Lung (tissue), 11 donors: ENCODE measurements at regions not wholly inside any gene's neighbourhood (a gene's known extent, or its start where the extent isn't known, plus 50 kb on each side); places are given as distances from the start of the nearest gene placed in this dataset.
A peak's percentile ranks its signal among the peaks of the same experiment; 100 is the strongest.

Experiments
- ATAC-seq: fragments of 200-7000 bp; cut with Tn5 transposase; one replicate; pipeline ENCODE4 v1.9.1; 2020; ENCODE audit warnings: moderate number of reproducible peaks; ENCODE audit not compliant: insufficient read depth, low FRiP score
- DNase-seq, 3 donors: peaks; one replicate each; pipeline ENCODE4 v3.0.0-alpha.2; 2013 to 2017
- H3K27ac ChIP-seq, 2 donors: one replicate each; pipeline ENCODE4 v1.5.1; 2013; ENCODE audit warnings: mild to moderate bottlenecking in 2 of 2, moderate library complexity in 2 of 2, control low read depth in 1 of 2, inconsistent platforms in 1 of 2, low read depth in 1 of 2, low read length in 1 of 2
- H3K27me3 ChIP-seq, 3 donors: one replicate each; pipeline ENCODE4 v1.5.1; 2013; ENCODE audit warnings: low read length in 2 of 3; ENCODE audit not compliant: control insufficient read depth in 3 of 3, insufficient read depth in 3 of 3
- H3K36me3 ChIP-seq, 4 donors: one replicate each; pipeline ENCODE4 v1.5.1; 2013; ENCODE audit warnings: low read length in 4 of 4, mild to moderate bottlenecking in 1 of 4, moderate library complexity in 1 of 4; ENCODE audit not compliant: control insufficient read depth in 4 of 4, insufficient read depth in 4 of 4
- H3K4me1 ChIP-seq, 5 donors: one replicate each; pipeline ENCODE4 v1.5.1; 2013; ENCODE audit warnings: low read length in 5 of 5, mild to moderate bottlenecking in 2 of 5, moderate library complexity in 1 of 5; ENCODE audit not compliant: control insufficient read depth in 5 of 5, insufficient read depth in 5 of 5
- H3K4me3 ChIP-seq: one replicate; pipeline ENCODE4 v1.5.1; 2013; ENCODE audit warnings: mild to moderate bottlenecking, control low read depth, moderate library complexity
- H3K9ac ChIP-seq, 2 donors: one replicate each; pipeline ENCODE4 v1.5.1; 2013; ENCODE audit warnings: low read length in 2 of 2, control low read depth in 1 of 2; ENCODE audit not compliant: insufficient read depth in 1 of 2
- H3K9me3 ChIP-seq, 4 donors: one replicate each; pipeline ENCODE4 v1.5.1; 2013; ENCODE audit warnings: low read length in 3 of 4, mild to moderate bottlenecking in 1 of 4, moderate library complexity in 1 of 4; ENCODE audit not compliant: control insufficient read depth in 4 of 4, insufficient read depth in 3 of 4
- WGBS, 2 donors: extraction: QIAGEN DNeasy Blood & Tissue Kit; methylation state at CpG; one replicate each; pipeline ENCODE4 v1.1.7; 2013; 5-methylcytosine and 5-hydroxymethylcytosine counted together
- TF ChIP-seq, protein P1 (sequence below): IDR thresholded peaks from 2 replicates; pipeline ENCODE4 v1.5.1; 2012; ENCODE audit warnings: mild to moderate bottlenecking; ENCODE audit errors: control extremely low read depth, extremely low read depth
- donor health status: control.
- donor health status: control.
- donor health status: Bipolar disorder and iron deficiency.
- donor health status: healthy.
- donor health status: DM: yes; HTN: yes; CAD: no.

DNA sequence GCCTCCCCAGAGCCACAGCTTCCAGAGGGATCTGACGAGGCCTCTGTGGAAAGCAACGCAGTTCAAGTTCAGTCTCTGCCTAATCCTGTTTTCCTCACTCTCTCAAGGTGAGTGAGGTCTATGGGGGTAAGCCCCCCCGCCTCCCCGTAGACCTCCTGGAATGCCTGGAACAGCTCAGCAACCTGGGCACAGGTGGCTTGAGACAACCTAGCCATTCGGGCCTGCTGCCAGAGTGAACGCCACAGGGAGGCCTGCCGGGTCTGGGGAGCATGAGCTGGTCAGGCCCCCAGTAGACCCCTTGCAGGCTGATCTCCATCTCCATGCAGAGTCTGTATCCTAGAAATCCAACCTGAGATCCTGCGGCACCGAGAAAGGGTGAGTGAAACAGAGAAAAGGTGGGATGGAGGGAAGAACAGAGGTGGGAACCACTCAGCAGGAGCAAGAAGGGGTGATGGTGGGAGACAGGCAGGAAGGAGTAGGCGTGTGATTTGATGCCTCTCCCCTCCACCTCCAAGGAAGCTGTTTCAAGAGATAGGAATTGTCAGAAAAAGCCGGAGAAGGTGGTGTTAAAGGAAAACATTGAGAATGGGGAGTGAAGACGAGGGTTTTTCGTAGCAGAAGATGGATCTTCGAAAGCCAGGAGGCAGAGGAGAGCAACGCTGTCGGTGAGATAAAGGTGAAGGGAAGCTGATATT is 123.1 kb upstream of the PRMT8 start:
- TF ChIP-seq, protein P1, sequence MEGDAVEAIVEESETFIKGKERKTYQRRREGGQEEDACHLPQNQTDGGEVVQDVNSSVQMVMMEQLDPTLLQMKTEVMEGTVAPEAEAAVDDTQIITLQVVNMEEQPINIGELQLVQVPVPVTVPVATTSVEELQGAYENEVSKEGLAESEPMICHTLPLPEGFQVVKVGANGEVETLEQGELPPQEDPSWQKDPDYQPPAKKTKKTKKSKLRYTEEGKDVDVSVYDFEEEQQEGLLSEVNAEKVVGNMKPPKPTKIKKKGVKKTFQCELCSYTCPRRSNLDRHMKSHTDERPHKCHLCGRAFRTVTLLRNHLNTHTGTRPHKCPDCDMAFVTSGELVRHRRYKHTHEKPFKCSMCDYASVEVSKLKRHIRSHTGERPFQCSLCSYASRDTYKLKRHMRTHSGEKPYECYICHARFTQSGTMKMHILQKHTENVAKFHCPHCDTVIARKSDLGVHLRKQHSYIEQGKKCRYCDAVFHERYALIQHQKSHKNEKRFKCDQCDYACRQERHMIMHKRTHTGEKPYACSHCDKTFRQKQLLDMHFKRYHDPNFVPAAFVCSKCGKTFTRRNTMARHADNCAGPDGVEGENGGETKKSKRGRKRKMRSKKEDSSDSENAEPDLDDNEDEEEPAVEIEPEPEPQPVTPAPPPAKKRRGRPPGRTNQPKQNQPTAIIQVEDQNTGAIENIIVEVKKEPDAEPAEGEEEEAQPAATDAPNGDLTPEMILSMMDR: no peak
- Histone ChIP-seq H3K4me3 (no peak overlapping the region), H3K9ac (no peak overlapping the region), H3K4me1 (peaks cover 0 to 4% (median 0%) of the 10 kb centered on the region in 5 donors), H3K27me3 (peaks cover 4 to 48% (median 38%) of the 10 kb centered on the region in 3 donors), H3K27ac (no peak overlapping the region), H3K9me3 (peaks cover 0 to 2% (median 0%) of the 10 kb centered on the region in 4 donors), H3K36me3 (no peaks in the 10 kb centered on the region)
- DNase-seq: no peak
- ATAC-seq: no peak
- WGBS, 2 donors: 88 to 89% methylated on average over 16 of the region's 16 CpGs

DNA sequence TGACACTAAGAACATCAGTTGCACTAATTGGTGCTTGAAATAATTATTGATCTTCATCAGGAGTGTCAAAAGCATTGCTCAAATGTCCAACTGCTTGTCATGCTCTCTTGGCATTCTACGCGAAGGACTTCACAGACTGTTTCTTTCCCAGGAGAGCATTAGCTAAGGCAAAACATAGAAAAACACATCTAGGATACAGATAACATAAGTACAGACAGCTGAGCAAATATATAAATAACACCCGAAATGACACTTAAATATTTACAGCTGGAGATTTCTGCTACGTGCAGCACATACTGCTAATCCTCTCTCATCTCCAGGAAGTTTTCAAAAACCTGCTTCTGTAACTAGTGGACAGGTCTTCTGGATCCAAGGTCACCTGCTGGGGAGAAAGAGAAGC is 120.0 kb upstream of the PRMT8 start:
- no peak overlapping the region for H3K4me3 ChIP-seq
- DNase-seq: peak in 1 of 3 donors; percentile 34
- H3K27ac ChIP-seq: no peak overlapping the region
- H3K4me1 ChIP-seq: peaks cover 0 to 6% (median 0%) of the 10 kb centered on the region in 5 donors
- 45 to 55% methylated on average over 4 of the region's 4 CpGs for WGBS, 2 donors
- H3K27me3 ChIP-seq: peaks cover 0 to 36% (median 26%) of the 10 kb centered on the region in 3 donors
- H3K9me3 ChIP-seq: no peaks in the 10 kb centered on the region
- ATAC-seq: no peak
- no peaks in the 10 kb centered on the region for H3K36me3 ChIP-seq
- no peak overlapping the region for H3K9ac ChIP-seq
- TF ChIP-seq, protein P1: no peak

DNA sequence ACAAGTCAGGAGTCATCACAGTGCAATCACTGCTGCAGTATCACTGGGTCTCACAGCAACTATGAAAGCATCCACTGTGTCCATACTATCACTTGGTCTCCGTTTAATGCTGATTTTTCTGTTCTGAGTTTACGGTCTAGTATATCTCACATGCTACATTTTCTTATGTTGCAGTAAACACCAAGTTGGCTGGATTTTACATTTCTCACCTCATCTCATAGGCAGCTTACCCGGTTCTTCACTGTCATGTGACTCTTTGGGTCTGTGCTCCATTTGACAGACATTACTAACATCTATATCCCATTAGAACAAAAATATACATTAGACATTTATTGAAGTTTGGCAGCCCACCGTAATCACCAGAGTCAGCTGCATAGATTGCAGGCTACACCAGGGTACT is 115.7 kb upstream of the PRMT8 start:
- DNase-seq (peak in 2 of 3 donors; percentile 57 to 81), ATAC-seq (no peak)
- no peak overlapping the region for H3K27ac ChIP-seq
- WGBS, 2 donors: 84 to 85% methylated on average over 4 of the region's 4 CpGs
- H3K9ac ChIP-seq: no peak overlapping the region
- peaks cover 0 to 1% (median 0%) of the 10 kb centered on the region in 4 donors for H3K9me3 ChIP-seq
- H3K27me3 ChIP-seq: peaks cover 0 to 9% (median 5%) of the 10 kb centered on the region in 3 donors
- H3K4me3 ChIP-seq: no peak overlapping the region
- peaks cover 0 to 12% (median 0%) of the 10 kb centered on the region in 5 donors for H3K4me1 ChIP-seq
- H3K36me3 ChIP-seq: no peaks in the 10 kb centered on the region
- TF ChIP-seq, protein P1: no peak
